Keratinocyte (primary cell): ENCODE measurements at regions not wholly inside any gene's neighbourhood (a gene's known extent, or its start where the extent isn't known, plus 50 kb on each side); places are given as distances from the start of the nearest gene placed in this dataset.
A peak's percentile ranks its signal among the peaks of the same experiment; 100 is the strongest.

Source experiments
- DNase-seq: peaks from one replicate; pipeline ENCODE4 v3.0.0-alpha.2; 2011; ENCODE audit warnings: low read depth, missing footprints, low spot score
- FAIRE-seq: peaks from 2 replicates; lab custom pipeline; 2011; peaks lifted over from hg19 to GRCh38; lab: Jason Lieb, UNC
- H2AFZ ChIP-seq: 2 replicates; pipeline ENCODE4 v1.6.0; 2012; ENCODE audit warnings: low read length, control low read depth, inconsistent platforms; ENCODE audit not compliant: control insufficient read depth
- H3K27ac ChIP-seq: 2 replicates; pipeline ENCODE4 v1.5.1; 2011; ENCODE audit warnings: low read length; ENCODE audit not compliant: control insufficient read depth, insufficient read depth
- H3K27me3 ChIP-seq: 3 replicates; pipeline ENCODE4 v1.6.0; 2011; ENCODE audit warnings: low read length; ENCODE audit not compliant: control insufficient read depth, insufficient read depth; ENCODE audit errors: extremely low read depth
- H3K36me3 ChIP-seq, 2 experiments: 2 replicates in 1 of 2; 3 replicates in 1 of 2; pipeline ENCODE4 v1.5.1; 2011; ENCODE audit warnings: low read length in 2 of 2, mild to moderate bottlenecking in 1 of 2; ENCODE audit not compliant: control insufficient read depth in 2 of 2, insufficient read depth in 2 of 2; ENCODE audit errors: extremely low read depth in 1 of 2
- H3K4me1 ChIP-seq: 3 replicates; pipeline ENCODE4 v1.5.1; 2011; ENCODE audit warnings: low read length; ENCODE audit not compliant: control insufficient read depth, insufficient read depth; ENCODE audit errors: extremely low read depth
- H3K4me2 ChIP-seq: 3 replicates; pipeline ENCODE4 v1.6.0; 2011; ENCODE audit warnings: low read depth, low read length; ENCODE audit not compliant: control insufficient read depth, insufficient read depth; ENCODE audit errors: extremely low read depth
- H3K4me3 ChIP-seq, 3 experiments: fragments of 200-600 bp in 1 of 3; sonication (generic) in 1 of 3; 2 replicates in 2 of 3; 3 replicates in 1 of 3; pipeline ENCODE4 v1.5.1; 2011 to 2016; ENCODE audit warnings: low read length in 3 of 3, mild to moderate bottlenecking in 3 of 3, control low read depth in 2 of 3, inconsistent platforms in 1 of 3, low read depth in 1 of 3, mixed read lengths in 1 of 3, mixed run types in 1 of 3, moderate library complexity in 1 of 3; ENCODE audit not compliant: control insufficient read depth in 2 of 3, insufficient read depth in 2 of 3; ENCODE audit errors: extremely low read depth in 1 of 3
- H3K79me2 ChIP-seq: 2 replicates; pipeline ENCODE4 v1.6.0; 2012; ENCODE audit warnings: low read length; ENCODE audit not compliant: control insufficient read depth, insufficient read depth
- H3K9ac ChIP-seq: 3 replicates; pipeline ENCODE4 v1.6.0; 2011; ENCODE audit warnings: low read length; ENCODE audit not compliant: control insufficient read depth, insufficient read depth; ENCODE audit errors: extremely low read depth
- H3K9me1 ChIP-seq: 3 replicates; pipeline ENCODE4 v1.6.0; 2011; ENCODE audit warnings: low read length; ENCODE audit not compliant: control insufficient read depth, insufficient read depth; ENCODE audit errors: extremely low read depth
- H3K9me3 ChIP-seq: 2 replicates; pipeline ENCODE4 v1.5.1; 2012; ENCODE audit warnings: low read depth, low read length; ENCODE audit not compliant: control insufficient read depth
- H4K20me1 ChIP-seq: 3 replicates; pipeline ENCODE4 v1.6.0; 2011; ENCODE audit warnings: low read length; ENCODE audit not compliant: control insufficient read depth, insufficient read depth; ENCODE audit errors: extremely low read depth
- EZH2 ChIP-seq: IDR thresholded peaks from one replicate; pipeline ENCODE4 v1.6.1; 2012; ENCODE audit warnings: inconsistent platforms, mild to moderate bottlenecking, low read length, moderate library complexity
- dilution Hi-C: fragments of 300-500 bp; cut with MboI; formaldehyde crosslinking; loops from one replicate; pipeline ENCODE4 v1.7.0; 2020; ENCODE audit warnings: low sequenced_read_pairs; ENCODE audit not compliant: extremely low pct_ligation_motif_present
- TF ChIP-seq, protein P1 (sequence below), 3 experiments: IDR thresholded peaks in 1 of 3; conservative IDR thresholded peaks in 1 of 3; optimal IDR thresholded peaks in 1 of 3; 2 replicates in 2 of 3; 3 replicates in 1 of 3; pipeline versions ENCODE3 to v1.5.1; 2011; ENCODE audit warnings: low read length in 3 of 3, mild to moderate bottlenecking in 3 of 3, moderate library complexity in 2 of 3, control low read depth in 1 of 3, inconsistent platforms in 1 of 3; ENCODE audit not compliant: insufficient read depth in 2 of 3; ENCODE audit errors: extremely low read depth in 1 of 3

DNA sequence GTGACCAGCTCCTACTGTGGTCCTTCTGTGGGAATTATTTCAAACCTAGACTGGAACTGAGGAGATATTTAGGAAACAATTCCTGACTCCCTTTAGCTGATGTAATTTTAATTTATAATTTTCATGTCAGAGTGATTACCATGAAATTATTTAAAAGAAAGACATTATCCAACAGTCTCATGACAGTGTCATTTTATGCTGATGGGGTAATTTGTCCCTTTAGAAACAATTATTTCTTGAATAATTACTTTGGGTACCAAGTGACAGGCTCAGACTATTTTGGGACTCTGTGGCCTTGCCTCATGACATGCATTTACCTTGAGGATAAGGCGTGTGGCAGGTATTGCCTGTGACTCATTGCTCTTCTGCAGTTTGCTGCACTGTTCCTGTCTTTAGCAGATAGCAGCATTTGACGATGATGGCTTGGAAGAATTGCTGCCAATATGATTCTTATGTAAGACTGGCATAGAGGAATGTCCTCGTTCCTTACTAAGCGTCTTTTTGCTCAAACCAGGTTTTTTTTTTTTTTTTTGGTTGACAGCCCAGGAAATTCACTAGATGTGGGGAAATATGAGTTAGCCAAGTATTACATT, 206.0 kb upstream of the HMCN1 start:
- Histone ChIP-seq H3K27me3 (no peaks in the 10 kb centered on the region), H3K9me3 (no peaks in the 10 kb centered on the region), H3K27ac (no peak overlapping the region), H2AFZ (no peak overlapping the region), H3K36me3 (no peaks in the 10 kb centered on the region), H3K4me3 (no peak overlapping the region), H3K4me1 (peaks cover 8% of the 10 kb centered on the region), H3K4me2 (no peak overlapping the region), H3K9ac (no peak overlapping the region), H4K20me1 (no peaks in the 10 kb centered on the region), H3K9me1 (no peaks in the 10 kb centered on the region), H3K79me2 (no peaks in the 10 kb centered on the region)
- FAIRE-seq (peak; percentile 23), DNase-seq (peak; percentile 28)
- dilution Hi-C loops, result no loop called here
- TF ChIP-seq EZH2, result no peak
- TF ChIP-seq, protein P1, sequence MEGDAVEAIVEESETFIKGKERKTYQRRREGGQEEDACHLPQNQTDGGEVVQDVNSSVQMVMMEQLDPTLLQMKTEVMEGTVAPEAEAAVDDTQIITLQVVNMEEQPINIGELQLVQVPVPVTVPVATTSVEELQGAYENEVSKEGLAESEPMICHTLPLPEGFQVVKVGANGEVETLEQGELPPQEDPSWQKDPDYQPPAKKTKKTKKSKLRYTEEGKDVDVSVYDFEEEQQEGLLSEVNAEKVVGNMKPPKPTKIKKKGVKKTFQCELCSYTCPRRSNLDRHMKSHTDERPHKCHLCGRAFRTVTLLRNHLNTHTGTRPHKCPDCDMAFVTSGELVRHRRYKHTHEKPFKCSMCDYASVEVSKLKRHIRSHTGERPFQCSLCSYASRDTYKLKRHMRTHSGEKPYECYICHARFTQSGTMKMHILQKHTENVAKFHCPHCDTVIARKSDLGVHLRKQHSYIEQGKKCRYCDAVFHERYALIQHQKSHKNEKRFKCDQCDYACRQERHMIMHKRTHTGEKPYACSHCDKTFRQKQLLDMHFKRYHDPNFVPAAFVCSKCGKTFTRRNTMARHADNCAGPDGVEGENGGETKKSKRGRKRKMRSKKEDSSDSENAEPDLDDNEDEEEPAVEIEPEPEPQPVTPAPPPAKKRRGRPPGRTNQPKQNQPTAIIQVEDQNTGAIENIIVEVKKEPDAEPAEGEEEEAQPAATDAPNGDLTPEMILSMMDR (optimal IDR thresholded peaks at IDR 0.05 in 1 of 3, IDR thresholded peaks at IDR 0.05 in 1 of 3, conservative IDR thresholded peaks at IDR 0.05 in 1 of 3; ENCODE audit: extremely low read depth in 1 of 3, insufficient read depth in 2 of 3, low read length in 3 of 3), result no peak

DNA sequence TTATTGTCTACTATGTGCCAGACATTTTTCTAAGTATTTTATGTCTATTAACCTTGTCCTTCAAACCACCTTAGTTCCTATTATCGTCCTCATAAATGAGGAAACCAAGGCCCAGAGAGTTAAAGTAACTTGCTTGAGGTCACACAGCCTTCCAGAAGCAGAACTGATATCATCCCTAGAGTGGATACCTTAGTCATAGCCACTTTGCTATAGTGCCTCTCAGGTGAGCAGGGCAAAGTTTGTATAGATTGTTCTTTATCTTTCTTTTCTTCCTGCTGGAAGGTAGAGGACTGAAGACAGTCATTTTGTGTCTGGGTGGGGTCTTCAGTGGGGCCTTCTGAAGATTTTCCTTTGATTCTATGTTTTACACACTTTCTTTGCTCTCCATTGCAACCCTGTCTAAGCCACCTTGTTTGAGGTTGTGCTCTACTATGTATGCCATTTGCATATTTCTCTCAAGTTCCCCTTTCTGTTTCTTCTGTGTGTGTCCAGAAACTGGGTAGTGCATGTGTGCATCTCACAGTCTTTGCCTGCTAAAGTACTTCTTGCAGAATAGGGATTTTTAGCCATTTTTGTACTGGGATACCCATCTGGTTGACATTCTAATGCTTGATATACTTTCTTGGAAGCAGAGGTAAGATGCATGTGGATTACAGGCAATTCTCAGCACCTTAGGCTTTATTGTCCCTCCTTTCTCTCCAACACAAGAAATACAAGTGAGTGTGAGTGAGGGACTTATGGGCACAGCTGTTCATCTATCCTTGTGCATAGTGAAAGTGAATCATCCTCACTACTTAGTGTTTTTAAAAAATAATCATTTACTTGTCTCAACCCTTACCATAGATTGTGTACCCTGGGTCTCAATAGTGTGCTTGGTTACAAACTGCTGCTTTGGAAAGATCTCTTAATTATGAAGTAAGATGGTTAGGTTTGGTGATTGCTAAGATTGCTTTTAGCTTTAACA, 207.6 kb upstream of the HMCN1 start:
- TF ChIP-seq, protein P1 (optimal IDR thresholded peaks at IDR 0.05 in 1 of 3, IDR thresholded peaks at IDR 0.05 in 1 of 3, conservative IDR thresholded peaks at IDR 0.05 in 1 of 3; ENCODE audit: extremely low read depth in 1 of 3, insufficient read depth in 2 of 3, low read length in 3 of 3), result no peak
- TF ChIP-seq EZH2, result no peak
- Histone ChIP-seq H2AFZ (no peak overlapping the region), H3K27me3 (no peaks in the 10 kb centered on the region), H3K4me2 (no peak overlapping the region), H3K9me3 (no peaks in the 10 kb centered on the region), H3K4me3 (no peak overlapping the region), H3K27ac (no peak overlapping the region), H3K9ac (no peak overlapping the region), H3K9me1 (no peaks in the 10 kb centered on the region), H3K4me1 (peaks cover 8% of the 10 kb centered on the region), H3K36me3 (no peaks in the 10 kb centered on the region), H4K20me1 (no peaks in the 10 kb centered on the region), H3K79me2 (no peaks in the 10 kb centered on the region)
- dilution Hi-C loops, result no loop called here
- FAIRE-seq (no peak), DNase-seq (no peak)
